ENCODE measurements at regions not wholly inside any gene's neighbourhood (a gene's known extent, or its start where the extent isn't known, plus 50 kb on each side); places are given as distances from the start of the nearest gene placed in this dataset.

GRCh38 chr6:79864421-79864820 is 82.9 kb downstream of the ELOVL4 start:
- no peak for DNase-seq (ENCODE audit: low read depth)

- no peak for DNase-seq (ENCODE audit: low read depth)
These were observed 83.4 kb downstream of the ELOVL4 start for GRCh38 chr6:79864001-79864400.

GRCh38 chr6:79863566-79863965 is 83.8 kb downstream of the ELOVL4 start:
- DNase-seq (ENCODE audit: low read depth) = no peak

GRCh38 chr6:79862711-79863110 is 84.6 kb downstream of the ELOVL4 start:
- DNase-seq (ENCODE audit: low read depth) = no peak

GRCh38 chr6:79862126-79862525 is 85.2 kb downstream of the ELOVL4 start:
- no peak for DNase-seq (ENCODE audit: low read depth)

GRCh38 chr6:79861023-79861422 is 86.3 kb downstream of the ELOVL4 start:
- no peak for DNase-seq (ENCODE audit: low read depth)

GRCh38 chr6:79847426-79847825 is 99.9 kb downstream of the ELOVL4 start:
- no peak for DNase-seq (ENCODE audit: low read depth)

- no peak for DNase-seq (ENCODE audit: low read depth)
These were observed 104.8 kb downstream of the ELOVL4 start for GRCh38 chr6:79842376-79843040.

GRCh38 chr6:79841577-79842375 is 105.6 kb downstream of the ELOVL4 start:
- no peak for DNase-seq (ENCODE audit: low read depth)

- no peak for DNase-seq (ENCODE audit: low read depth)
These were observed 108.5 kb downstream of the ELOVL4 start for GRCh38 chr6:79838851-79839250.

GRCh38 chr6:79833964-79834284 is 113.4 kb downstream of the ELOVL4 start:
- no peak for DNase-seq (ENCODE audit: low read depth)

GRCh38 chr6:79833264-79833963 is 113.9 kb downstream of the ELOVL4 start:
- no peak for DNase-seq (ENCODE audit: low read depth)

GRCh38 chr6:79832723-79833122 is 114.6 kb downstream of the ELOVL4 start:
- DNase-seq (ENCODE audit: low read depth) = no peak

GRCh38 chr6:79824202-79824601 is 123.2 kb downstream of the ELOVL4 start:
- no peak for DNase-seq (ENCODE audit: low read depth)

- no peak for DNase-seq (ENCODE audit: low read depth)
These were observed 125.5 kb downstream of the ELOVL4 start for GRCh38 chr6:79821859-79822258.

- DNase-seq (ENCODE audit: low read depth) = no peak
These were observed 128.9 kb downstream of the ELOVL4 start for GRCh38 chr6:79818471-79818870.

GRCh38 chr6:79814940-79815339 is 132.4 kb downstream of the ELOVL4 start:
- no peak for DNase-seq (ENCODE audit: low read depth)

GRCh38 chr6:79813854-79814709 is 133.3 kb downstream of the ELOVL4 start:
- peak; percentile 45 for DNase-seq (ENCODE audit: low read depth)

- DNase-seq (ENCODE audit: low read depth) = no peak
These were observed 134.1 kb downstream of the ELOVL4 start for GRCh38 chr6:79813143-79813850.

- no peak for DNase-seq (ENCODE audit: low read depth)
These were observed 135.2 kb downstream of the ELOVL4 start for GRCh38 chr6:79812195-79812594.

GRCh38 chr6:79810871-79811270 is 136.5 kb downstream of the ELOVL4 start:
- no peak for DNase-seq (ENCODE audit: low read depth)
